ENCODE measurements at regions not wholly inside any gene's neighbourhood (a gene's known extent, or its start where the extent isn't known, plus 50 kb on each side); places are given as distances from the start of the nearest gene placed in this dataset.

DNA sequence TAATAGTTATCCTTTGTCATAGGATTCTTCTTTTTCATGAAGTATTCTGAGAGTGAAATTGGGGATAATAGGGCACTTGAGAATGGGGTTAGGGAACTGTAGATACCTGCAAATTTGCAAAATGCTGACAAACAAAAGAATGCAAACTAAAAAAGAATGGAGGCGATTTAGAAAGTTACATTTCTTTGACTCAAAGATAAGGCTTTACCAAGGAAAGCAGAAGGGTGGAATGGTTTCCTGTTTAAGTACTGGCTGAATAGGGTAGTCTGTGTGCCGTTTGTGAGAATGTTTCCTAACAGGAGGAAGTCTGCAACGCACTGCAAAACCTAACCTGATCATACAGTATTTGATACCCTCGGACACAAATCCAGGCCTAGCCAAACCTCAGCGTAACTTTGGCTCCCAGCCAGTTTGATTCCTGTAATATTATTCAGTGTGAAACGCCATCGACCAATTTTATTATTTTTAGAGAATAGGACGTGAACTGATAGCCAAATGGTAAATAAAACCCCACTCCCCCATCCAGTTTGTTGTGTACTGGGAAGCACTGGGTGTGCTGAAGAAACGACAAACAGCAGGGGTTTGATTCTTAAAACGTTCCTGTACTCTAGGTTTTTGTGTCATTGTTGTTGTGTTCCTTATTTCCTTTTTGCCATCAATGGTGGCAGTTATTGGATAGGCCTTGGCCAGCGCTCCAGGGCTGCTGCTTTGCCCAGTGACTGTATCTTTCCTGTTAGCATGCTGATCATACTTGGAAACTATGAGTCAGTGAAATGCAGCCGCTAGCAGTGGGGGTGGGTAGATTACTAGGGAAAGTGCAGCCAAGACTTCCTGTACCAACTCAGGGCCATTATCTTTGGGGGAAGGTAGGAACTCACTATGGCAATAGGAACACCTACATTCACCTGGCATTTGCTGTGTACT lies 148.0 kb upstream of the TBL1XR1 start (continued):
- TF ChIP-seq, protein P1, sequence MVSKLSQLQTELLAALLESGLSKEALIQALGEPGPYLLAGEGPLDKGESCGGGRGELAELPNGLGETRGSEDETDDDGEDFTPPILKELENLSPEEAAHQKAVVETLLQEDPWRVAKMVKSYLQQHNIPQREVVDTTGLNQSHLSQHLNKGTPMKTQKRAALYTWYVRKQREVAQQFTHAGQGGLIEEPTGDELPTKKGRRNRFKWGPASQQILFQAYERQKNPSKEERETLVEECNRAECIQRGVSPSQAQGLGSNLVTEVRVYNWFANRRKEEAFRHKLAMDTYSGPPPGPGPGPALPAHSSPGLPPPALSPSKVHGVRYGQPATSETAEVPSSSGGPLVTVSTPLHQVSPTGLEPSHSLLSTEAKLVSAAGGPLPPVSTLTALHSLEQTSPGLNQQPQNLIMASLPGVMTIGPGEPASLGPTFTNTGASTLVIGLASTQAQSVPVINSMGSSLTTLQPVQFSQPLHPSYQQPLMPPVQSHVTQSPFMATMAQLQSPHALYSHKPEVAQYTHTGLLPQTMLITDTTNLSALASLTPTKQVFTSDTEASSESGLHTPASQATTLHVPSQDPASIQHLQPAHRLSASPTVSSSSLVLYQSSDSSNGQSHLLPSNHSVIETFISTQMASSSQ (IDR thresholded peaks at IDR 0.05; ENCODE audit: low read depth) = no peak
- TF ChIP-seq, protein P1 (CRISPR knock-in tag; IDR thresholded peaks at IDR 0.05; ENCODE audit: borderline replicate concordance) = peak; percentile 20; the same call in 1 of the 2 replicates
- no peak for TF ChIP-seq REXO4 (CRISPR knock-in tag; IDR thresholded peaks at IDR 0.05; ENCODE audit: borderline replicate concordance)
- TF ChIP-seq ATF7 (IDR thresholded peaks at IDR 0.05) = no peak
- no peak for TF ChIP-seq ATF7 (CRISPR knock-in tag; IDR thresholded peaks at IDR 0.05)
- no peak for TF ChIP-seq ZNF674 (CRISPR knock-in tag; IDR thresholded peaks at IDR 0.05; ENCODE audit: low read depth)
- TF ChIP-seq, protein P2, sequence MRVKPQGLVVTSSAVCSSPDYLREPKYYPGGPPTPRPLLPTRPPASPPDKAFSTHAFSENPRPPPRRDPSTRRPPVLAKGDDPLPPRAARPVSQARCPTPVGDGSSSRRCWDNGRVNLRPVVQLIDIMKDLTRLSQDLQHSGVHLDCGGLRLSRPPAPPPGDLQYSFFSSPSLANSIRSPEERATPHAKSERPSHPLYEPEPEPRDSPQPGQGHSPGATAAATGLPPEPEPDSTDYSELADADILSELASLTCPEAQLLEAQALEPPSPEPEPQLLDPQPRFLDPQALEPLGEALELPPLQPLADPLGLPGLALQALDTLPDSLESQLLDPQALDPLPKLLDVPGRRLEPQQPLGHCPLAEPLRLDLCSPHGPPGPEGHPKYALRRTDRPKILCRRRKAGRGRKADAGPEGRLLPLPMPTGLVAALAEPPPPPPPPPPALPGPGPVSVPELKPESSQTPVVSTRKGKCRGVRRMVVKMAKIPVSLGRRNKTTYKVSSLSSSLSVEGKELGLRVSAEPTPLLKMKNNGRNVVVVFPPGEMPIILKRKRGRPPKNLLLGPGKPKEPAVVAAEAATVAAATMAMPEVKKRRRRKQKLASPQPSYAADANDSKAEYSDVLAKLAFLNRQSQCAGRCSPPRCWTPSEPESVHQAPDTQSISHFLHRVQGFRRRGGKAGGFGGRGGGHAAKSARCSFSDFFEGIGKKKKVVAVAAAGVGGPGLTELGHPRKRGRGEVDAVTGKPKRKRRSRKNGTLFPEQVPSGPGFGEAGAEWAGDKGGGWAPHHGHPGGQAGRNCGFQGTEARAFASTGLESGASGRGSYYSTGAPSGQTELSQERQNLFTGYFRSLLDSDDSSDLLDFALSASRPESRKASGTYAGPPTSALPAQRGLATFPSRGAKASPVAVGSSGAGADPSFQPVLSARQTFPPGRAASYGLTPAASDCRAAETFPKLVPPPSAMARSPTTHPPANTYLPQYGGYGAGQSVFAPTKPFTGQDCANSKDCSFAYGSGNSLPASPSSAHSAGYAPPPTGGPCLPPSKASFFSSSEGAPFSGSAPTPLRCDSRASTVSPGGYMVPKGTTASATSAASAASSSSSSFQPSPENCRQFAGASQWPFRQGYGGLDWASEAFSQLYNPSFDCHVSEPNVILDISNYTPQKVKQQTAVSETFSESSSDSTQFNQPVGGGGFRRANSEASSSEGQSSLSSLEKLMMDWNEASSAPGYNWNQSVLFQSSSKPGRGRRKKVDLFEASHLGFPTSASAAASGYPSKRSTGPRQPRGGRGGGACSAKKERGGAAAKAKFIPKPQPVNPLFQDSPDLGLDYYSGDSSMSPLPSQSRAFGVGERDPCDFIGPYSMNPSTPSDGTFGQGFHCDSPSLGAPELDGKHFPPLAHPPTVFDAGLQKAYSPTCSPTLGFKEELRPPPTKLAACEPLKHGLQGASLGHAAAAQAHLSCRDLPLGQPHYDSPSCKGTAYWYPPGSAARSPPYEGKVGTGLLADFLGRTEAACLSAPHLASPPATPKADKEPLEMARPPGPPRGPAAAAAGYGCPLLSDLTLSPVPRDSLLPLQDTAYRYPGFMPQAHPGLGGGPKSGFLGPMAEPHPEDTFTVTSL (CRISPR knock-in tag; IDR thresholded peaks at IDR 0.05; ENCODE audit: borderline replicate concordance) = peak; percentile 63; the same call in 1 of the 2 replicates
- no peak for TF ChIP-seq ZSCAN31 (CRISPR knock-in tag; IDR thresholded peaks at IDR 0.05; ENCODE audit: low read depth)
- TF ChIP-seq, protein P3, sequence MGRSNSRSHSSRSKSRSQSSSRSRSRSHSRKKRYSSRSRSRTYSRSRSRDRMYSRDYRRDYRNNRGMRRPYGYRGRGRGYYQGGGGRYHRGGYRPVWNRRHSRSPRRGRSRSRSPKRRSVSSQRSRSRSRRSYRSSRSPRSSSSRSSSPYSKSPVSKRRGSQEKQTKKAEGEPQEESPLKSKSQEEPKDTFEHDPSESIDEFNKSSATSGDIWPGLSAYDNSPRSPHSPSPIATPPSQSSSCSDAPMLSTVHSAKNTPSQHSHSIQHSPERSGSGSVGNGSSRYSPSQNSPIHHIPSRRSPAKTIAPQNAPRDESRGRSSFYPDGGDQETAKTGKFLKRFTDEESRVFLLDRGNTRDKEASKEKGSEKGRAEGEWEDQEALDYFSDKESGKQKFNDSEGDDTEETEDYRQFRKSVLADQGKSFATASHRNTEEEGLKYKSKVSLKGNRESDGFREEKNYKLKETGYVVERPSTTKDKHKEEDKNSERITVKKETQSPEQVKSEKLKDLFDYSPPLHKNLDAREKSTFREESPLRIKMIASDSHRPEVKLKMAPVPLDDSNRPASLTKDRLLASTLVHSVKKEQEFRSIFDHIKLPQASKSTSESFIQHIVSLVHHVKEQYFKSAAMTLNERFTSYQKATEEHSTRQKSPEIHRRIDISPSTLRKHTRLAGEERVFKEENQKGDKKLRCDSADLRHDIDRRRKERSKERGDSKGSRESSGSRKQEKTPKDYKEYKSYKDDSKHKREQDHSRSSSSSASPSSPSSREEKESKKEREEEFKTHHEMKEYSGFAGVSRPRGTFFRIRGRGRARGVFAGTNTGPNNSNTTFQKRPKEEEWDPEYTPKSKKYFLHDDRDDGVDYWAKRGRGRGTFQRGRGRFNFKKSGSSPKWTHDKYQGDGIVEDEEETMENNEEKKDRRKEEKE (IDR thresholded peaks at IDR 0.05) = no peak
- no peak for TF ChIP-seq ZSCAN20 (CRISPR knock-in tag; IDR thresholded peaks at IDR 0.05; ENCODE audit: borderline replicate concordance)
- no peak for TF ChIP-seq NFKB2 (CRISPR knock-in tag; IDR thresholded peaks at IDR 0.05; ENCODE audit: borderline replicate concordance)
- no peak for TF ChIP-seq ZNF260 (CRISPR knock-in tag; IDR thresholded peaks at IDR 0.05; ENCODE audit: borderline replicate concordance, low read depth)
- TF ChIP-seq POLR2AphosphoS5 (IDR thresholded peaks at IDR 0.05; ENCODE audit: low read depth, low read length) = no peak
- TF ChIP-seq, protein P4, sequence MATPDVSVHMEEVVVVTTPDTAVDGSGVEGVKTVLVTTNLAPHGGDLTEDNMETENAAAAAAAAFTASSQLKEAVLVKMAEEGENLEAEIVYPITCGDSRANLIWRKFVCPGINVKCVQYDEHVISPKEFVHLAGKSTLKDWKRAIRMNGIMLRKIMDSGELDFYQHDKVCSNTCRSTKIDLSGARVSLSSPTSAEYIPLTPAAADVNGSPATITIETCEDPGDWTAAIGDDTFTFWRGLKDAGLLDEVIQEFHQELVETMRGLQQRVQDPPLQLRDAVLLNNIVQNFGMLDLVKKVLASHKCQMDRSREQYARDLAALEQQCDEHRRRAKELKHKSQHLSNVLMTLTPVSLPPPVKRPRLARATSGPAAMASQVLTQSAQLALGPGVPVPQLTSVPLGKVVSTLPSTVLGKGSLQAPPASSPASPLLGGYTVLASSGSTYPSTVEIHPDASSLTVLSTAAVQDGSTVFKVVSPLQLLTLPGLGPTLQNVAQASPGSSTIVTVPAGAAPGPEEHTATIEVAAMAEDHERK (CRISPR knock-in tag; IDR thresholded peaks at IDR 0.05; ENCODE audit: low read depth) = no peak
